GM23338 (cell line): ENCODE measurements at regions not wholly inside any gene's neighbourhood (a gene's known extent, or its start where the extent isn't known, plus 50 kb on each side); places are given as distances from the start of the nearest gene placed in this dataset.

ENCODE experiments used
- ATAC-seq: fragments of 200-7000 bp; cut with Tn5 transposase; 3 replicates; pipeline ENCODE4 v1.9.1; 2020
- DNase-seq: peaks from one replicate; pipeline ENCODE4 v3.0.0-alpha.2; 2015; ENCODE audit warnings: low spot score
- H2AFZ ChIP-seq: fragments of 200-600 bp; sonication (generic); 2 replicates; pipeline ENCODE4 v1.8.0; 2016; ENCODE audit warnings: antibody characterized with exemption, mild to moderate bottlenecking, moderate library complexity
- H3F3A ChIP-seq: fragments of 200-600 bp; sonication (generic); replicated peaks from 2 replicates; pipeline ENCODE4 v1.8.0; 2017; ENCODE audit warnings: antibody characterized with exemption, mixed run types, low read depth
- H3K27ac ChIP-seq: fragments of 200-600 bp; sonication (generic); 2 replicates; pipeline ENCODE4 v1.6.1; 2016; ENCODE audit warnings: low read depth
- H3K27me3 ChIP-seq: fragments of 200-600 bp; sonication (generic); 2 replicates; pipeline ENCODE4 v1.8.0; 2016; ENCODE audit warnings: mild to moderate bottlenecking, mixed run types, moderate library complexity; ENCODE audit not compliant: insufficient read depth
- H3K36me3 ChIP-seq: fragments of 200-600 bp; sonication (generic); 2 replicates; pipeline ENCODE4 v1.8.0; 2016; ENCODE audit warnings: mild to moderate bottlenecking; ENCODE audit not compliant: insufficient read depth
- H3K4me1 ChIP-seq: fragments of 200-600 bp; sonication (generic); 2 replicates; pipeline ENCODE4 v1.8.0; 2016; ENCODE audit warnings: mild to moderate bottlenecking, moderate library complexity; ENCODE audit not compliant: insufficient read depth
- H3K4me2 ChIP-seq: fragments of 200-600 bp; sonication (generic); 2 replicates; pipeline ENCODE4 v1.7.1; 2017; ENCODE audit warnings: mixed run types
- H3K4me3 ChIP-seq: fragments of 200-600 bp; sonication (generic); 2 replicates; pipeline ENCODE4 v1.6.1; 2016; ENCODE audit warnings: mixed run types
- H3K79me2 ChIP-seq: fragments of 200-600 bp; sonication (generic); replicated peaks from 2 replicates; pipeline ENCODE4 v1.8.0; 2017; ENCODE audit warnings: mild to moderate bottlenecking; ENCODE audit not compliant: insufficient read depth
- H3K9me2 ChIP-seq: fragments of 200-600 bp; sonication (generic); 2 replicates; pipeline ENCODE4 v1.8.0; 2017; ENCODE audit not compliant: insufficient read depth
- H4K20me1 ChIP-seq: fragments of 200-600 bp; sonication (generic); replicated peaks from 2 replicates; pipeline ENCODE4 v1.8.0; 2017; ENCODE audit warnings: mild to moderate bottlenecking; ENCODE audit not compliant: insufficient read depth
- H3K27ac Mint-ChIP-seq: 2 replicates; pipeline ENCODE4 v1.8.0; 2020; ENCODE audit warnings: inconsistent platforms, mild to moderate bottlenecking, moderate library complexity, mixed read lengths
- H3K27me3 Mint-ChIP-seq: 3 replicates; pipeline ENCODE4 v1.8.0; 2022; ENCODE audit warnings: low read depth, mild to moderate bottlenecking, moderate library complexity, mixed read lengths, inconsistent platforms; ENCODE audit not compliant: insufficient read depth, poor library complexity
- H3K36me3 Mint-ChIP-seq: 3 replicates; pipeline ENCODE4 v1.8.0; 2021; ENCODE audit warnings: low read depth, mild to moderate bottlenecking, inconsistent platforms, moderate library complexity, mixed read lengths
- H3K4me1 Mint-ChIP-seq: 3 replicates; pipeline ENCODE4 v1.8.0; 2020; ENCODE audit warnings: mild to moderate bottlenecking, inconsistent platforms, mixed read lengths
- H3K4me3 Mint-ChIP-seq: 3 replicates; pipeline ENCODE4 v1.8.0; 2021; ENCODE audit warnings: moderate library complexity, mild to moderate bottlenecking, inconsistent platforms, mixed read lengths
- H3K9me3 Mint-ChIP-seq: 3 replicates; pipeline ENCODE4 v1.8.0; 2020; ENCODE audit warnings: moderate library complexity, mild to moderate bottlenecking, inconsistent platforms, mixed read lengths
- CTCF ChIP-seq, 2 experiments: fragments of 200-600 bp in 1 of 2; sonication (generic) in 1 of 2; conservative IDR thresholded peaks; 2 replicates each; pipeline versions ENCODE4 v1.5.1 to v1.6.1; 2016 to 2017; ENCODE audit warnings: antibody characterized with exemption in 2 of 2, low read depth in 2 of 2, mild to moderate bottlenecking in 2 of 2, moderate library complexity in 1 of 2
- JUNB ChIP-seq: IDR thresholded peaks from one replicate; pipeline ENCODE4 v1.6.1; 2016; ENCODE audit warnings: antibody characterized with exemption; ENCODE audit not compliant: unreplicated experiment
- POLR2AphosphoS5 ChIP-seq: IDR thresholded peaks from 2 replicates; pipeline ENCODE4 v1.6.1; 2016; ENCODE audit warnings: antibody characterized with exemption, low read depth
- STAT1 ChIP-seq: IDR thresholded peaks from one replicate; pipeline ENCODE4 v1.6.1; 2016; ENCODE audit warnings: antibody characterized with exemption; ENCODE audit not compliant: unreplicated experiment
- ZNF462 ChIP-seq: fragments of 250-450 bp; sonication (Bioruptor Pico); IDR thresholded peaks from 2 replicates; pipeline ENCODE4 v1.5.0; 2020; ENCODE audit warnings: mild to moderate bottlenecking, moderate library complexity

GRCh38 chr12:54749191-54749818 lies 101.1 kb upstream of the DCD start:
- H3K27me3 ChIP-seq, result no peaks in the 10 kb centered on the region
- H3F3A ChIP-seq, result no peaks in the 10 kb centered on the region
- DNase-seq, result peak; percentile 57
- H2AFZ ChIP-seq, result no peak overlapping the region
- no peaks in the 10 kb centered on the region for H3K36me3 ChIP-seq
- Mint-ChIP-seq H3K4me3 (no peak overlapping the region), H3K36me3 (peaks cover 6% of the 10 kb centered on the region; the same call in 2 of the 3 replicates), H3K9me3 (peaks cover 10% of the 10 kb centered on the region), H3K4me1 (no peaks in the 10 kb centered on the region), H3K27me3 (no peaks in the 10 kb centered on the region), H3K27ac (no peak overlapping the region)
- ATAC-seq, result peak; percentile 70
- no peaks in the 10 kb centered on the region for H4K20me1 ChIP-seq
- no peak overlapping the region for H3K4me2 ChIP-seq
- no peak overlapping the region for H3K4me3 ChIP-seq
- H3K9me2 ChIP-seq, result 0 out of 2 replicates have a peak, but pooled peaks cover 6% of the 10 kb centered on the region
- H3K79me2 ChIP-seq, result no peaks in the 10 kb centered on the region
- TF ChIP-seq CTCF (conservative IDR thresholded peaks at IDR 0.05; ENCODE audit: low read depth in 2 of 2) (peak; percentile 76 to 96), ZNF462 (no peak)
- no peaks in the 10 kb centered on the region for H3K4me1 ChIP-seq
- no peak overlapping the region for H3K27ac ChIP-seq

- H3K27me3 ChIP-seq, result no peaks in the 10 kb centered on the region
- no peak for TF ChIP-seq POLR2AphosphoS5
- no peak for TF ChIP-seq STAT1
- TF ChIP-seq JUNB, result no peak
- H3K27me3 Mint-ChIP-seq, result no peaks in the 10 kb centered on the region
These were observed 96.4 kb upstream of the DCD start for GRCh38 chr12:54744590-54744989.

More at GRCh38 chr12:54744590-54744989, 96.4 kb upstream of the DCD start:
- no peak overlapping the region for H3K27ac Mint-ChIP-seq
- Histone ChIP-seq H2AFZ (no peak overlapping the region), H3K4me2 (no peak overlapping the region), H3F3A (no peaks in the 10 kb centered on the region), H3K36me3 (no peaks in the 10 kb centered on the region), H3K4me3 (no peak overlapping the region), H3K9me2 (peaks cover 15% of the 10 kb centered on the region; the same call in 1 of the 2 replicates), H4K20me1 (no peaks in the 10 kb centered on the region), H3K27ac (no peak overlapping the region), H3K4me1 (no peaks in the 10 kb centered on the region), H3K79me2 (no peaks in the 10 kb centered on the region)
- DNase-seq, result no peak
- H3K4me3 Mint-ChIP-seq, result no peak overlapping the region
- no peak for ATAC-seq
- no peaks in the 10 kb centered on the region for H3K4me1 Mint-ChIP-seq
- H3K36me3 Mint-ChIP-seq, result peaks cover 21% of the 10 kb centered on the region; the same call in 2 of the 3 replicates
- H3K9me3 Mint-ChIP-seq, result peaks cover 23% of the 10 kb centered on the region
